ENCODE measurements at regions not wholly inside any gene's neighbourhood (a gene's known extent, or its start where the extent isn't known, plus 50 kb on each side); places are given as distances from the start of the nearest gene placed in this dataset.

GRCh38 chr2:30363406-30363805, 83.6 kb upstream of the LCLAT1 start:
- intact Hi-C loops (cut with micrococcal nuclease) = no loop called here
- H3K4me1 Mint-ChIP-seq = peaks cover 29 to 47% of the 10 kb centered on the region in 2 donors
- WGBS (ENCODE audit: insufficient coverage) = 96% methylated on average over 1 of the region's 3 CpGs

GRCh38 chr2:30365201-30365600, 81.8 kb upstream of the LCLAT1 start:
- 99% methylated on average over 9 of the region's 10 CpGs for WGBS (ENCODE audit: insufficient coverage)
- no peaks in the 10 kb centered on the region for H3K27me3 ChIP-seq (ENCODE audit: control insufficient read depth, insufficient read depth, low read length)
- Mint-ChIP-seq H3K27me3 (ENCODE audit: low read depth in 2 of 2) (no peaks in the 10 kb centered on the region), H3K27ac (no peak overlapping the region), H3K4me3 (no peak overlapping the region), H3K4me1 (peaks cover 29 to 40% of the 10 kb centered on the region in 2 donors), H3K9me3 (no peaks in the 10 kb centered on the region), H3K36me3 (no peaks in the 10 kb centered on the region)
- no peaks in the 10 kb centered on the region for H3K9me3 ChIP-seq (ENCODE audit: control insufficient read depth, insufficient read depth, low read length)
- TF ChIP-seq CTCF (IDR thresholded peaks at IDR 0.05) = no peak
- DNase-seq (no peak), ATAC-seq (no peak)
- peaks cover 33% of the 10 kb centered on the region for H3K4me1 ChIP-seq (ENCODE audit: control insufficient read depth, insufficient read depth, low read length)
- no peaks in the 10 kb centered on the region for H3K36me3 ChIP-seq (ENCODE audit: control insufficient read depth, insufficient read depth, low read length)
- intact Hi-C loops (cut with micrococcal nuclease) = no loop called here
- no peak overlapping the region for H3K27ac ChIP-seq (ENCODE audit: low read length)
- no peak overlapping the region for H3K4me3 ChIP-seq (ENCODE audit: low read length)

More at GRCh38 chr2:30363406-30363805, 83.6 kb upstream of the LCLAT1 start:
- DNase-seq (no peak), ATAC-seq (no peak)
- no peaks in the 10 kb centered on the region for H3K36me3 ChIP-seq (ENCODE audit: control insufficient read depth, insufficient read depth, low read length)
- H3K9me3 Mint-ChIP-seq = no peaks in the 10 kb centered on the region
- no peaks in the 10 kb centered on the region for H3K27me3 ChIP-seq (ENCODE audit: control insufficient read depth, insufficient read depth, low read length)
- peak overlapping the region in 1 of 2 donors; percentile 43 for H3K27ac Mint-ChIP-seq
- H3K36me3 Mint-ChIP-seq = no peaks in the 10 kb centered on the region
- no peak overlapping the region for H3K4me3 ChIP-seq (ENCODE audit: low read length)
- H3K4me3 Mint-ChIP-seq = no peak overlapping the region
- H3K9me3 ChIP-seq (ENCODE audit: control insufficient read depth, insufficient read depth, low read length) = no peaks in the 10 kb centered on the region
- peaks cover 43% of the 10 kb centered on the region for H3K4me1 ChIP-seq (ENCODE audit: control insufficient read depth, insufficient read depth, low read length)
- no peak for TF ChIP-seq CTCF (IDR thresholded peaks at IDR 0.05)
- no peak overlapping the region for H3K27ac ChIP-seq (ENCODE audit: low read length)
- H3K27me3 Mint-ChIP-seq (ENCODE audit: low read depth in 2 of 2) = no peaks in the 10 kb centered on the region

- Mint-ChIP-seq H3K9me3 (no peaks in the 10 kb centered on the region), H3K27me3 (ENCODE audit: low read depth in 2 of 2) (no peaks in the 10 kb centered on the region), H3K36me3 (no peaks in the 10 kb centered on the region), H3K27ac (no peak overlapping the region), H3K4me1 (peaks cover 20 to 30% of the 10 kb centered on the region in 2 donors), H3K4me3 (no peak overlapping the region)
- H3K27ac ChIP-seq (ENCODE audit: low read length) = no peak overlapping the region
- H3K27me3 ChIP-seq (ENCODE audit: control insufficient read depth, insufficient read depth, low read length) = no peaks in the 10 kb centered on the region
- H3K4me3 ChIP-seq (ENCODE audit: low read length) = no peak overlapping the region
- intact Hi-C loops (cut with micrococcal nuclease) = no loop called here
- peaks cover 23% of the 10 kb centered on the region for H3K4me1 ChIP-seq (ENCODE audit: control insufficient read depth, insufficient read depth, low read length)
- TF ChIP-seq CTCF (IDR thresholded peaks at IDR 0.05) = no peak
- ATAC-seq (no peak), DNase-seq (peak in 1 of 2 donors; percentile 44)
- no peaks in the 10 kb centered on the region for H3K9me3 ChIP-seq (ENCODE audit: control insufficient read depth, insufficient read depth, low read length)
- no peaks in the 10 kb centered on the region for H3K36me3 ChIP-seq (ENCODE audit: control insufficient read depth, insufficient read depth, low read length)
- WGBS (ENCODE audit: insufficient coverage) = 49% methylated on average over 10 of the region's 10 CpGs
Measured at GRCh38 chr2:30366199-30366691, 80.8 kb upstream of the LCLAT1 start.

Data from natural killer cell (primary cell).